ENCODE measurements at regions not wholly inside any gene's neighbourhood (a gene's known extent, or its start where the extent isn't known, plus 50 kb on each side); places are given as distances from the start of the nearest gene placed in this dataset.

GRCh38 chr4:181548873-181549575 lies 694.2 kb upstream of the TENM3 start:
- H3K4me3 ChIP-seq (ENCODE audit: low read length) = no peak overlapping the region
- no peak for TF ChIP-seq CTCF (conservative IDR thresholded peaks at IDR 0.05; ENCODE audit: low read depth, low read length)
- peak; percentile 48 for DNase-seq (ENCODE audit: low read depth)

GRCh38 chr4:181549576-181550188 lies 693.5 kb upstream of the TENM3 start:
- TF ChIP-seq CTCF (conservative IDR thresholded peaks at IDR 0.05; ENCODE audit: low read depth, low read length) = no peak
- DNase-seq (ENCODE audit: low read depth) = no peak
- H3K4me3 ChIP-seq (ENCODE audit: low read length) = no peak overlapping the region

GRCh38 chr4:181550381-181550780 lies 692.8 kb upstream of the TENM3 start:
- DNase-seq (ENCODE audit: low read depth) = no peak
- no peak for TF ChIP-seq CTCF (conservative IDR thresholded peaks at IDR 0.05; ENCODE audit: low read depth, low read length)
- H3K4me3 ChIP-seq (ENCODE audit: low read length) = no peak overlapping the region

- no peak for TF ChIP-seq CTCF (conservative IDR thresholded peaks at IDR 0.05; ENCODE audit: low read depth, low read length)
- no peak for DNase-seq (ENCODE audit: low read depth)
- H3K4me3 ChIP-seq (ENCODE audit: low read length) = no peak overlapping the region
Measured at GRCh38 chr4:181559637-181560036, 683.6 kb upstream of the TENM3 start.

- no peak for TF ChIP-seq CTCF (conservative IDR thresholded peaks at IDR 0.05; ENCODE audit: low read depth, low read length)
- DNase-seq (ENCODE audit: low read depth) = no peak
- H3K4me3 ChIP-seq (ENCODE audit: low read length) = no peak overlapping the region
Measured at GRCh38 chr4:181562399-181562798, 680.8 kb upstream of the TENM3 start.

- TF ChIP-seq CTCF (conservative IDR thresholded peaks at IDR 0.05; ENCODE audit: low read depth, low read length) = no peak
- H3K4me3 ChIP-seq (ENCODE audit: low read length) = no peak overlapping the region
- DNase-seq (ENCODE audit: low read depth) = no peak
Measured at GRCh38 chr4:181564625-181565024, 678.6 kb upstream of the TENM3 start.

- TF ChIP-seq CTCF (conservative IDR thresholded peaks at IDR 0.05; ENCODE audit: low read depth, low read length) = no peak
- H3K4me3 ChIP-seq (ENCODE audit: low read length) = no peak overlapping the region
- DNase-seq (ENCODE audit: low read depth) = no peak
Measured at GRCh38 chr4:181566490-181566889, 676.7 kb upstream of the TENM3 start.

All from retinal pigment epithelial cell (primary cell).